ENCODE measurements at regions not wholly inside any gene's neighbourhood (a gene's known extent, or its start where the extent isn't known, plus 50 kb on each side); places are given as distances from the start of the nearest gene placed in this dataset.

- no peak for DNase-seq
Measured at GRCh38 chr10:8233832-8234259, 179.4 kb downstream of the GATA3 start.

GRCh38 chr10:8235253-8236027 lies 181.0 kb downstream of the GATA3 start:
- no peak for DNase-seq

GRCh38 chr10:8238986-8239385 lies 184.5 kb downstream of the GATA3 start:
- DNase-seq, result no peak

DNA sequence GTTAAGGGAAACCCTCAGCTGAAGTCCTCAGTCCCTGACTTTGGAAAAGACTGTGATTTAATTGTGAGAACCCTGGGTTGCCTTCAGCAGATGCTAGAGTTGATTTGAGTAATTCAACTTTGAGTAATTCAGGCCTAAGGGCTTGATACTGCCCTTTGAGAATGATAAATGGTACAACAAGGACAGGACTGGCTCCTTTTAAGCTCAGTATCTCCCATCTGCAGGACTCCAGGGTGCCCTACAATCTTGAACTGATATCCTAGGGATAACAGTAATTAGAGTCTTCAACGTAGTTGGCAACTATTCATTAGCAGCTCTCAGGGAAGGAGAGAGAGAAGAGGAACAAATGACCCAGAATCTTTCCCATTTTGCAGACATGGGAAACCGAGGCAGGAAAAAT lies 186.4 kb downstream of the GATA3 start:
- no peak for DNase-seq

- no peak for DNase-seq
Measured at GRCh38 chr10:8242295-8242872, 187.9 kb downstream of the GATA3 start.

- DNase-seq, result no peak
Measured at GRCh38 chr10:8245131-8245813, 190.8 kb downstream of the GATA3 start.

DNA sequence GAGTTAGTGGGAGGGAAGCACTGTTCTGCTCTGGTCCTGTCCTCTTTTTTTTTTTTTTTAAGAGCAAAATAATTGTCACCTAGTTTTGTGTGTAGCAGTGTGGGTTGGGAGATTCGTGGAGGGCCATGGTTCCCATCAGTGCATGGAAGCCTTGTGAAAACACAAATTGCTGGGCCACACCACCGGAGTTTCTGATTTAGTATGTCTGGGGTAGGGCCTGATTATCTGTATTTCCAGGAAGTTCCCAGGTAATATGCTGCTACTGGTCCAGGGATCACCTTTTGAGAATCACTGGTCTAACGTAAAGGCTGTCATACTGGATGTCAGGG lies 191.3 kb downstream of the GATA3 start:
- DNase-seq, result no peak

DNA sequence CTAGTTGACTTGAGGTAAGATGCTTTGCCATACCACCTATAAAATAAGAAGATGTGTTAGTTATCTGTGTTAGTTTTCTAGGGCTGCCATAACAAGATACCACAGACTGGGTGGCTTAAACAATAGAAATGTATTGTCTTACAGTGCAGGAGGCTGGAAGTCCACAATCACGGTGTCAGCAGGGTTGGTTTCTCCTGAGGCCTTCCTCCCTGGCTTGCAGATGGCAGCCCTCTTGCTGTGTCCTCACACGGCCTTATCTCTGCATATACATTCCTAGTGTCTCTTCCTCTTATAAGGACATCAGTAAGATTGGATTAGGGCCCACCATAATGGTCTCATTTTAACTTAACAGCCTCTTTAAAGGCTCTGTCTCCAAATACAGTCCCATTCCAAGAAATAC lies 192.1 kb downstream of the GATA3 start:
- no peak for DNase-seq

GRCh38 chr10:8247191-8247590 lies 192.7 kb downstream of the GATA3 start:
- DNase-seq, result no peak

DNA sequence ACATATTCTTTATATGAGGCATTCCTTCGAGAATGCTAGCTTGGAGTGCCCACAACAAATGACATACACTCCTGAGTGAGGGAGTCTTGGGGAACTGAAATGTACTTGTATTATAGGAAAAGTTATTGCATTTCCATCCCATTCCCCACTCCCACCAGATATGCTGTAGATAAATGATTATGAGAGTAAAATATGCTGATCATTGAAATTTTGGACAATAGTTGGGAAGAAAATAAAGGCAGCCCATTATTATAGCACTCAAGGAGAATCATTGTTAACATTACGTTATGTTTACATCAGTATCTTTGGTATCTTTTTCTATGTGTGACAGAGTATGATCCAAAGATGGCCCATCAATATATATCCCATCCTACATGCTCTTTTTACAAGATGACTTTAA lies 194.4 kb downstream of the GATA3 start:
- no peak for DNase-seq

GRCh38 chr10:8254350-8254749 lies 199.9 kb downstream of the GATA3 start:
- no peak for DNase-seq

- DNase-seq, result no peak
Measured at GRCh38 chr10:8255301-8255700, 200.8 kb downstream of the GATA3 start.

- DNase-seq, result no peak
Measured at GRCh38 chr10:8260645-8261044, 206.2 kb downstream of the GATA3 start.

DNA sequence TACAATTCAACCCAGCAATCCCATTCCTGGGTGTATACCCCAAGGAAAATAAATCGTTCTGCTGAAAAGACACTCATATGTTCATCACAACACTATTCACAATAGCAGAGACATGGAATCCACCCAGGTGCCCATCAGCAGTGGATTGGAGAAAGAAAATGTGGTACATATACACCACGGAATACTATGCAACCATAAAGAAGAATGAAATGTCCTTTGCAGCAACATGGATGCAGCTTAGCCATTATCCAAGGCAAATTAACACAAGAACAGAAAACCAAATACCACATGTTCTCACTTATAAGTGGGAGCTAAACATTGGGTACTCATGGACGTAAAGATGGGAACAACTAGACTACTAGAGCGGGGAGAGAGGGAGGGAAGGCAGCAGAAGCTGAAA lies 207.8 kb downstream of the GATA3 start:
- no peak for DNase-seq

DNA sequence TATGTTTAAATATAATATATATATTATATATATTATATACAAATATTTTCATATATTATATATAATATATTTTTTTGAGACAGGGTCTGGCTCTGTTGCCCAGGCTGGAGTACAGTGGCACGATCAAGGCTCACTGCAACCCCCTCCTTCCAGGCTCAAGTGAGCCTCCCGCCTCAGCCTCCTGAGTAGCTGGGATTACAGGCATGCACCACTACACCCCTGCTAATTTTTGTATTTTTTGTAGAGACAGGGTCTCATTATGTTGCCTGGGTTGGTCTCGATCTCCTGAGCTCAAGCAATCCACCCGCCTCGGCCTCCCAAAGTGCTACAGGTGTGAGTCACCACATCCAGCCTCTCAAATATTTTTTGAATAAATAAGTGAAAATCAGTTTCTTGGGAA lies 215.5 kb downstream of the GATA3 start:
- DNase-seq, result no peak

DNA sequence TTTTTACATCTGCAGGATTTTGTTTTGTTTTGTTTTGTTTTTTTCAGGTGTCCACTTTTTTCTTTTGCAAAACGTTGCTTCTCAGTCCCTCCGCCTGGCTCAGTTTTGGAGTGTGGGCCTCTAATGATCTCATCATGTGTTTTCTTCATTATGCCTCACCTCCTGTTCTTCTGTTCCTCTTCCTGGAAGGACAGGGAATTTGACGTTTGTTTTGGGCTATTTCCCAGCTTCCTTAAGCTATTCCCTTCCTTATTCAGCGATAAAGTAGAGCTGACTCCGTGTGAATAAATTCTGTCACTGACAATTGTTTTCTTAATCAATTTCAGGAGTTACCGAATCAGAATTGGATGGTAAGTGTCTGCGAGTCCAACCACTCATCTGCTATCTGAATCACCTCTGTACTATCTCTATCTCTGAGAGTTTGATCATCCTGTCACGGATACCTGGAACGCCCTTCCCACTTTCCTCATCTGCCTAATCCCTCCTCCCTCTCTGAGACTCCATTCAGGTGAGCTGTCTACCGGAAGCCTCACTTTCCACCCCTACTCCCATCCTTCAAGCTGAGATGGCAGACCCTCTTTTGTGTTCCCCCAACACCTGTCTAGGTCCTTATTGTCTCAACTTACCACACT lies 218.4 kb downstream of the GATA3 start:
- DNase-seq, result no peak

- DNase-seq, result no peak
Measured at GRCh38 chr10:8273749-8274148, 219.3 kb downstream of the GATA3 start.

DNA sequence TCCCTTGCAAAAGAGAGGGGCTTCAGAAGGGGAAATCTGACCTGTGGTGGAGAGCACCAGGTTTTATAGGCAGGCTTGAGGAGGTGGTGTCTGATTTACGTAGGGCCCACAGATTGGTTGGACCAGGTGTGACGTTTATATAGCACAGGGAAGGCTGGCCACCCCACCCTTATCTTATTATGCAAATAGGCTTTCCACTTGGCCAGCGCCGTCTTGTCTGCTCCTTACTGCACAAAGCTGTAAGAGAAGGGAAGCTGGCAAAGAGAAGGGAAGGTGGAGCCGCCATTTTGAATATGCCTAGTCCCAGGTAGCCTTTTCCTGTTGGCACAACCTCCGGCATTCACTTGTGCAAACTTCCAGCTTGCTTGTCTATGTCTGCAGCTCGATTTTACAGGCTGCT lies 221.4 kb downstream of the GATA3 start:
- DNase-seq, result no peak

GRCh38 chr10:8278099-8278498 lies 223.6 kb downstream of the GATA3 start:
- no peak for DNase-seq

DNA sequence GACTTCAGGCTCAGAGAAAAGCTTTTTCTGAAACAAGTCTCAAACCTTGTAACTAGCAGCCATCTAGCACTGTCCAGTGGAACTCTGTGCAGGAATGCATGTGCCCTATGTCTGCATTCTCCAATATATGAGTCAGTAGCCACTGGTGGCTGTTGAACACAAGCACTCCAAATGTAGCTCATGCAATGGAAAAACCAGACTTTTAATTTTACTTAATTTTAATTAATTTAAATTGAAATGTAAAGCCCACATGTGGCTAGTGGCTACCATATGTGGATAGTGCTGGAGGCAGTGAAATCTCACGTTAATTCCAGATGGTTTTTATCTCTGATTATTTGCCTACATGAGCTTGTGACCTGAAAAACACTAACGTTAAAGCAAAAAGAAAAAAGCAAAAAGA lies 225.1 kb downstream of the GATA3 start:
- DNase-seq, result no peak

- no peak for DNase-seq
Measured at GRCh38 chr10:8280946-8281345, 226.5 kb downstream of the GATA3 start.

DNA sequence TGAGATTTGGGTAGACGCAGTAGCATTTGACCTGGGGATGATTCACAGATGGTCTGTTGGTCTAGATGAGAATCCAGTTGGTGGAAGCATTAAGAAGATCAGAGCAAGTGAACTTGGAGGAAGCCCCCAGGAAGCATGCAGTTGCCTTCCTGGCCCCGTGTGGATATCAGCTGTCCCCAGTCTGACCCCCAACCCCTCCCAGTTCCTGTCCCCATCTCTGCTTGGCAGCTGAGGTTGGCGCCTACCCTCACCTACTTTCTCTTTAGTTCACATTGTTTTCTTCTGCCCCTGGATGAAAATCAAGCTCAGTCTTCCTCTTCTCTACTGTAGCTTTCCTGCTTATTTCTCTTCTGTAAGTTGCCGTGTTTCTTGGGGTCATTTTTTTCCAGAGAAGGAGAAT lies 227.9 kb downstream of the GATA3 start:
- DNase-seq, result no peak

DNA sequence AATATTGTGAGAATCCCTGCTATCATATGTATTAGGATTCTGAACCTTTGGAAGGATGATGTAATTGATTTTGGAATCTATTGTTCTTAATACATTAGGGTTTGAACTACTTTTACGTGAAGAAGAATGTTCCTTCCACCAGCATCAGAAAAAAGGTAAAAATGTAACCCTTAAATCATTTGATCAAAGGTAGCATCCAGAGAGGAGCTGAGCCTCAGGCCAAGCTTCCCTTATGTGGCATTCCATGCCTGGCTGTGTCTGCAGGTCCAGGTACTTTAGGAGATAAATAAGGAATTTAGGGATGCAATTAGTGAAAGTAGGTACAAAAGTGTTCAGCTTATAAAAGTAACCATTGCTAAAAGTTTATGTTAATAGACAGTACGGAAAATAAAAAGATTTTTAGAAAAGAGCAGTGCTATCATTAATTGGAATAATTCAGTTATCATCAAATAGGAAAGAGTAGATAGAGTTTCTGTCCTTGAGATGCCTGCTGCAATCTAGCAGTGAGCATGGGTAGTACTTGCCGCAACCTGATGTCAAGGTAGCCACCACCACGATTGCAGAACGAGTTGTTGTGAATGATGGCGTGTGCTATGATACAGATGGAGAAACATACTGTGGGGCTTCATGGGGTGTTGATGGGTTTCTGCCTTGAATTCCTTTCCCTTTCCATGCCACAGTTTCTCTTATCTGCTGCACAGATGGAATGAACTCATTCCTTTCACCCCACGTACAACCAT lies 228.8 kb downstream of the GATA3 start:
- DNase-seq, result no peak

All from 8988T (cell line).